ENCODE measurements at regions not wholly inside any gene's neighbourhood (a gene's known extent, or its start where the extent isn't known, plus 50 kb on each side); places are given as distances from the start of the nearest gene placed in this dataset.
A peak's percentile ranks its signal among the peaks of the same experiment; 100 is the strongest.

GRCh38 chr16:64159976-64160375 is 961.9 kb downstream of the CDH11 start:
- H3K27me3 ChIP-seq: no peaks in the 10 kb centered on the region
- intact Hi-C loops (cut with DNase I): no loop called here
- no peaks in the 10 kb centered on the region for H3K9me3 ChIP-seq
- ATAC-seq: no peak
- TF ChIP-seq CTCF (IDR thresholded peaks at IDR 0.05) (no peak), POLR2A (IDR thresholded peaks at IDR 0.05) (no peak)
- H3K36me3 ChIP-seq: no peaks in the 10 kb centered on the region
- peaks cover 0 to 9% (median 0%) of the 10 kb centered on the region in 12 donors for H3K4me1 ChIP-seq
- no peak overlapping the region for H3K4me3 ChIP-seq
- no peak for DNase-seq
- 81 to 98% (median 87%) methylated on average over 2 of the region's 2 CpGs for WGBS, 4 donors
- no peak overlapping the region for H3K27ac ChIP-seq

- H3K4me1 ChIP-seq: peaks cover 0 to 9% (median 0%) of the 10 kb centered on the region in 12 donors
- no peak overlapping the region for H3K4me3 ChIP-seq
- H3K9me3 ChIP-seq: no peaks in the 10 kb centered on the region
- TF ChIP-seq POLR2A (IDR thresholded peaks at IDR 0.05) (no peak), CTCF (IDR thresholded peaks at IDR 0.05) (no peak)
- DNase-seq (no peak), ATAC-seq (no peak)
- no peaks in the 10 kb centered on the region for H3K27me3 ChIP-seq
- intact Hi-C loops (cut with DNase I): no loop called here
- no peak overlapping the region for H3K27ac ChIP-seq
- no peaks in the 10 kb centered on the region for H3K36me3 ChIP-seq
- 83 to 92% (median 87%) methylated on average over 2 of the region's 2 CpGs for WGBS, 4 donors
Observed at GRCh38 chr16:64158941-64159588, 962.8 kb downstream of the CDH11 start.

DNA sequence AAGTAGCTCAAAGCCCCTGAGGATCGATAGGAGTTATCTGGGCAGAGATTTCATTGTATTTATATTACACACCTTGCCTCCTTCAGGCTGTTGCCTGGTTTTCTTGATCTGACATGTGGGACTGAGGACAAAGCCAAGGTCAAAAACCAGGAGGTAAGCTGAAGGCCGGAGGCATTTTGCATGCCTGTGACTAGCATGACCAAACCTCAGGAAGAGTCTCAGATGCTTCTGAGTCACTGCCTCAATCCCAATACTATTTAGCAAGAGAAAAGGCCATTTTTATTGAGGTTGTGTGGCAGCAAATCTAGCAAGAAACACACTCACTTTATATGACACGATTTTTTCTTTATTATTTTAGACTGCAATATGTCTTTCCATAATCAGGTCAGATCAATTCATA is 968.1 kb downstream of the CDH11 start:
- Histone ChIP-seq H3K27ac (no peak overlapping the region), H3K4me1 (peaks cover 0 to 10% (median 0%) of the 10 kb centered on the region in 12 donors), H3K36me3 (no peaks in the 10 kb centered on the region), H3K27me3 (no peaks in the 10 kb centered on the region), H3K4me3 (no peak overlapping the region), H3K9me3 (no peaks in the 10 kb centered on the region)
- no peak for DNase-seq
- ATAC-seq: no peak
- WGBS, 4 donors: 77 to 82% (median 79%) methylated on average over 3 of the region's 3 CpGs
- intact Hi-C loops (cut with DNase I): no loop called here
- TF ChIP-seq POLR2A (IDR thresholded peaks at IDR 0.05): no peak
- TF ChIP-seq CTCF (IDR thresholded peaks at IDR 0.05): no peak

GRCh38 chr16:64151990-64152767 is 969.7 kb downstream of the CDH11 start:
- no peak overlapping the region for H3K4me3 ChIP-seq
- TF ChIP-seq POLR2A (IDR thresholded peaks at IDR 0.05) (no peak), CTCF (IDR thresholded peaks at IDR 0.05) (no peak)
- intact Hi-C loops (cut with DNase I): no loop called here
- peaks cover 0 to 10% (median 0%) of the 10 kb centered on the region in 12 donors for H3K4me1 ChIP-seq
- H3K27me3 ChIP-seq: no peaks in the 10 kb centered on the region
- peaks cover 0 to 4% (median 0%) of the 10 kb centered on the region in 12 donors for H3K9me3 ChIP-seq
- no peaks in the 10 kb centered on the region for H3K36me3 ChIP-seq
- WGBS, 4 donors: 64 to 70% (median 66%) methylated on average over 5 of the region's 5 CpGs
- DNase-seq: no peak
- no peak overlapping the region for H3K27ac ChIP-seq
- peak in 1 of 4 donors; percentile 42 for ATAC-seq
